Activated CD8-positive, alpha-beta memory T cell treated with anti-CD3 and anti-CD28 coated beads, Interleukin-2, amount 50 U/mL, for 24 hours (primary cell): ENCODE measurements at regions not wholly inside any gene's neighbourhood (a gene's known extent, or its start where the extent isn't known, plus 50 kb on each side); places are given as distances from the start of the nearest gene placed in this dataset.

Experiments used
- DNase-seq: peaks from one replicate; pipeline ENCODE4 v3.0.0-alpha.2; 2020; ENCODE audit errors: extremely low read depth

GRCh38 chr11:80616070-80616800 lies 1175.4 kb upstream of the TENM4 start:
- no peak for DNase-seq

GRCh38 chr11:80613655-80614054 lies 1172.8 kb upstream of the TENM4 start:
- DNase-seq = no peak

- DNase-seq = no peak
Observed at GRCh38 chr11:80610516-80610915, 1169.7 kb upstream of the TENM4 start.

GRCh38 chr11:80603472-80603871 lies 1162.6 kb upstream of the TENM4 start:
- no peak for DNase-seq

- no peak for DNase-seq
Observed at GRCh38 chr11:80598905-80599304, 1158.1 kb upstream of the TENM4 start.

- DNase-seq = no peak
Observed at GRCh38 chr11:80596291-80596810, 1155.5 kb upstream of the TENM4 start.

- no peak for DNase-seq
Observed at GRCh38 chr11:80595011-80595410, 1154.2 kb upstream of the TENM4 start.

- DNase-seq = no peak
Observed at GRCh38 chr11:80593648-80594374, 1153.0 kb upstream of the TENM4 start.

- no peak for DNase-seq
Observed at GRCh38 chr11:80592546-80592945, 1151.7 kb upstream of the TENM4 start.

- DNase-seq = no peak
Observed at GRCh38 chr11:80587906-80588305, 1147.1 kb upstream of the TENM4 start.

- DNase-seq = no peak
Observed at GRCh38 chr11:80586464-80586863, 1145.6 kb upstream of the TENM4 start.

GRCh38 chr11:80584661-80585060 lies 1143.8 kb upstream of the TENM4 start:
- DNase-seq = no peak

- no peak for DNase-seq
Observed at GRCh38 chr11:80569832-80570231, 1129.0 kb upstream of the TENM4 start.

GRCh38 chr11:80565231-80565630 lies 1124.4 kb upstream of the TENM4 start:
- DNase-seq = no peak

GRCh38 chr11:80562523-80563125 lies 1121.8 kb upstream of the TENM4 start:
- DNase-seq = no peak

- DNase-seq = no peak
Observed at GRCh38 chr11:80559942-80560341, 1119.1 kb upstream of the TENM4 start.

GRCh38 chr11:80553565-80553964 lies 1112.7 kb upstream of the TENM4 start:
- DNase-seq = no peak

- DNase-seq = no peak
Observed at GRCh38 chr11:80542704-80543103, 1101.9 kb upstream of the TENM4 start.

GRCh38 chr11:80538040-80538439 lies 1097.2 kb upstream of the TENM4 start:
- no peak for DNase-seq

- no peak for DNase-seq
Observed at GRCh38 chr11:80533463-80533862, 1092.6 kb upstream of the TENM4 start.

GRCh38 chr11:80532633-80533232 lies 1091.9 kb upstream of the TENM4 start:
- DNase-seq = no peak

GRCh38 chr11:80529726-80530125 lies 1088.9 kb upstream of the TENM4 start:
- DNase-seq = no peak
